Stimulated activated CD8-positive, alpha-beta memory T cell treated with anti-CD3 and anti-CD28 coated beads, Interleukin-12 subunit alpha, Interleukin-12 subunit beta, amount 100 ng/mL, for 4 hours (primary cell): ENCODE measurements at regions not wholly inside any gene's neighbourhood (a gene's known extent, or its start where the extent isn't known, plus 50 kb on each side); places are given as distances from the start of the nearest gene placed in this dataset.
"Not testable (repeated sequence)": the region's sequence is repeated elsewhere in the genome, so short reads cannot be mapped to it uniquely, and the experiment has no call there.

Experiments used
- DNase-seq: peaks from one replicate; pipeline ENCODE4 v3.0.0-alpha.2; 2020; ENCODE audit warnings: low read depth

- DNase-seq, result no peak
Observed at GRCh38 chr11:112617977-112618826, 343.0 kb upstream of the NCAM1 start.

- no peak for DNase-seq
Observed at GRCh38 chr11:112619106-112619505, 342.1 kb upstream of the NCAM1 start.

- no peak for DNase-seq
Observed at GRCh38 chr11:112620621-112621394, 340.4 kb upstream of the NCAM1 start.

GRCh38 chr11:112623057-112623456 lies 338.2 kb upstream of the NCAM1 start:
- no peak for DNase-seq

- DNase-seq, result no peak
Observed at GRCh38 chr11:112624431-112624830, 336.8 kb upstream of the NCAM1 start.

GRCh38 chr11:112624971-112625370 lies 336.2 kb upstream of the NCAM1 start:
- DNase-seq, result not testable (repeated sequence)

- no peak for DNase-seq
Observed at GRCh38 chr11:112625814-112626213, 335.4 kb upstream of the NCAM1 start.

GRCh38 chr11:112626731-112627130 lies 334.5 kb upstream of the NCAM1 start:
- DNase-seq, result no peak

- DNase-seq, result no peak
Observed at GRCh38 chr11:112627588-112628045, 333.6 kb upstream of the NCAM1 start.

GRCh38 chr11:112628676-112629075 lies 332.5 kb upstream of the NCAM1 start:
- DNase-seq, result no peak

GRCh38 chr11:112630496-112630895 lies 330.7 kb upstream of the NCAM1 start:
- no peak for DNase-seq

- no peak for DNase-seq
Observed at GRCh38 chr11:112631333-112631732, 329.9 kb upstream of the NCAM1 start.

GRCh38 chr11:112632866-112633505 lies 328.2 kb upstream of the NCAM1 start:
- no peak for DNase-seq

GRCh38 chr11:112634551-112634950 lies 326.7 kb upstream of the NCAM1 start:
- no peak for DNase-seq

- no peak for DNase-seq
Observed at GRCh38 chr11:112634995-112635737, 326.1 kb upstream of the NCAM1 start.

- DNase-seq, result no peak
Observed at GRCh38 chr11:112637076-112637475, 324.1 kb upstream of the NCAM1 start.

- no peak for DNase-seq
Observed at GRCh38 chr11:112637876-112638275, 323.3 kb upstream of the NCAM1 start.

- DNase-seq, result no peak
Observed at GRCh38 chr11:112639469-112639868, 321.8 kb upstream of the NCAM1 start.

- no peak for DNase-seq
Observed at GRCh38 chr11:112643416-112643815, 317.8 kb upstream of the NCAM1 start.

GRCh38 chr11:112644410-112645131 lies 316.6 kb upstream of the NCAM1 start:
- DNase-seq, result no peak

- DNase-seq, result no peak
Observed at GRCh38 chr11:112649856-112650255, 311.4 kb upstream of the NCAM1 start.
